Fibroblast of the aortic adventitia (primary cell): ENCODE measurements at regions not wholly inside any gene's neighbourhood (a gene's known extent, or its start where the extent isn't known, plus 50 kb on each side); places are given as distances from the start of the nearest gene placed in this dataset. TPM values are rescaled to one million over a fixed set of nuclear protein-coding genes. Genes with fewer than 3 reads are reported as not detected.

Experiments used
- small RNA-seq: library from RNA; depleted of rRNA; stranded (forward); fragments of <200 nt; gene quantifications from one replicate; pipeline ENCODE3, GENCODE V24; 2012

Small RNA genes in the stretch of these regions (small RNA-seq; reads per million reads assigned to genes)
- gene RF00017 = not detected
